PC-3 (cell line): ENCODE measurements at regions not wholly inside any gene's neighbourhood (a gene's known extent, or its start where the extent isn't known, plus 50 kb on each side); places are given as distances from the start of the nearest gene placed in this dataset.
"Not testable (repeated sequence)": the region's sequence is repeated elsewhere in the genome, so short reads cannot be mapped to it uniquely, and the experiment has no call there.

ENCODE experiments used
- ATAC-seq: fragments of 200-7000 bp; cut with Tn5 transposase; 2 replicates; pipeline ENCODE4 v1.9.1; 2020; ENCODE audit warnings: mild to moderate bottlenecking, moderate library complexity
- BruUV-seq: library from RNA; stranded (reverse); fragments of 400-500 nt; replicated peaks from 2 replicates; lab custom pipeline; 2021; lab: Mats Ljungman, UMichigan
- CTCF ChIA-PET: fragments of 300-600 bp; sonication (Branson Sonifier 250); formaldehyde crosslinking; loops from one replicate; lab custom pipeline; 2022; ENCODE audit warnings: antibody characterized with exemption; lab: Charles Lee
- POLR2A ChIA-PET: fragments of 300-600 bp; sonication (Branson Sonifier 250); formaldehyde crosslinking; loops from one replicate; lab custom pipeline; 2022; ENCODE audit warnings: antibody characterized with exemption; ENCODE audit not compliant: unreplicated experiment; lab: Charles Lee
- DNase-seq: peaks from one replicate; pipeline ENCODE4 v3.0.0-alpha.2; 2015
- H2AFZ ChIP-seq: fragments of 300-600 bp; sonication (generic); 2 replicates; pipeline ENCODE4 v1.6.0; 2016; ENCODE audit warnings: antibody characterized with exemption, low read length
- H3F3A ChIP-seq: fragments of 300-600 bp; sonication (generic); one replicate; pipeline ENCODE4 v1.6.0; 2017; ENCODE audit warnings: antibody characterized with exemption, low read length, control low read depth, mild to moderate bottlenecking; ENCODE audit not compliant: unreplicated experiment
- H3K27ac ChIP-seq: fragments of 300-600 bp; sonication (generic); 2 replicates; pipeline ENCODE4 v1.5.1; 2016; ENCODE audit warnings: mild to moderate bottlenecking, low read length
- H3K27me3 ChIP-seq: fragments of 300-600 bp; sonication (generic); 2 replicates; pipeline ENCODE4 v1.6.1; 2016; ENCODE audit warnings: low read length, mixed read lengths
- H3K36me3 ChIP-seq: fragments of 300-600 bp; sonication (generic); 2 replicates; pipeline ENCODE4 v1.6.1; 2016; ENCODE audit warnings: low read depth, mixed run types, low read length, mixed read lengths
- H3K4me1 ChIP-seq: fragments of 300-600 bp; sonication (generic); 2 replicates; pipeline ENCODE4 v1.5.1; 2016; ENCODE audit warnings: low read length; ENCODE audit not compliant: insufficient read depth
- H3K4me2 ChIP-seq: fragments of 300-600 bp; sonication (generic); 2 replicates; pipeline ENCODE4 v1.6.0; 2016; ENCODE audit warnings: low read length
- H3K4me3 ChIP-seq: fragments of 300-600 bp; sonication (generic); 2 replicates; pipeline ENCODE4 v1.5.1; 2016; ENCODE audit warnings: mild to moderate bottlenecking, low read length, mixed read lengths
- H3K79me2 ChIP-seq: fragments of 300-600 bp; sonication (generic); 2 replicates; pipeline ENCODE4 v1.6.1; 2017; ENCODE audit warnings: low read length, mixed read lengths
- H3K9ac ChIP-seq: fragments of 300-600 bp; sonication (generic); 2 replicates; pipeline ENCODE4 v1.6.0; 2016; ENCODE audit warnings: mild to moderate bottlenecking, low read length
- H3K9me2 ChIP-seq: fragments of 300-600 bp; sonication (generic); replicated peaks from 2 replicates; pipeline ENCODE4 v1.6.1; 2016; ENCODE audit warnings: mixed run types, low read length, mixed read lengths
- H3K9me3 ChIP-seq: fragments of 300-600 bp; sonication (generic); 2 replicates; pipeline ENCODE4 v1.6.1; 2016; ENCODE audit warnings: low read length, mixed read lengths
- H4K20me1 ChIP-seq: fragments of 300-600 bp; sonication (generic); 2 replicates; pipeline ENCODE4 v1.6.1; 2016; ENCODE audit warnings: low read length, mixed read lengths
- EZH2 ChIP-seq: fragments of 300-600 bp; sonication (generic); IDR thresholded peaks from one replicate; pipeline ENCODE4 v1.6.1; 2017; ENCODE audit warnings: antibody characterized with exemption, mild to moderate bottlenecking, low read length; ENCODE audit not compliant: unreplicated experiment
- EZH2phosphoT487 ChIP-seq: fragments of 300-600 bp; sonication (generic); IDR thresholded peaks from 2 replicates; pipeline ENCODE4 v1.6.1; 2018; ENCODE audit warnings: mild to moderate bottlenecking, antibody characterized with exemption, low read length, borderline replicate concordance
- intact Hi-C: fragments of 100-400 bp; cut with micrococcal nuclease; formaldehyde crosslinking; loops from 2 replicates; pipeline ENCODE4 v1.9.0; 2023
- TF ChIP-seq, protein P1 (sequence below): fragments of 300-600 bp; sonication (generic); conservative IDR thresholded peaks from 2 replicates; pipeline ENCODE4 v1.5.1; 2017; ENCODE audit warnings: antibody characterized with exemption, low read depth, mild to moderate bottlenecking, low read length

DNA sequence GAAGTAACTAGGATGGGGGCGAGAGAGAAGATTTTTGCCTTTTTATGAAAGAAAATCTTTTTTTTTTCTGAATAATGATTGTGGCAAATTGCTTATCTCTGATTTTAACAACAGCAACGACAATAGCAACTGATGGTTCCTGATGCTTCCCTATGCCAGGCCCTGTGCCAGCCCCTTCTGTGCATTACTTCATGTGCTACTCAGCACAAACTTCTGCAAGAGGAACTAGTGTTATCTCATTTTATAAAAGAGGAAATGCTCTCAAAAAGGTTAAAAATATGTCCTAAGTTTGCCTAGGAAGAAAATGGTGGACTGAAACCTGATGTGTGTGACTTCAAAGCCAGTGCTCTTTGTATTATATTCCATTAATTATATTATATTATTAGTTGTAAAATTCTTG is 74.0 kb upstream of the RALGAPA2 start:
- DNase-seq (no peak), ATAC-seq (no peak)
- BruUV-seq: no TSS peak
- Histone ChIP-seq H3F3A (no peaks in the 10 kb centered on the region), H3K79me2 (no peaks in the 10 kb centered on the region), H3K4me1 (no peaks in the 10 kb centered on the region), H3K36me3 (no peaks in the 10 kb centered on the region), H4K20me1 (no peaks in the 10 kb centered on the region), H3K9me3 (no peaks in the 10 kb centered on the region), H2AFZ (no peak overlapping the region), H3K9ac (no peak overlapping the region), H3K9me2 (no peaks in the 10 kb centered on the region), H3K27ac (no peak overlapping the region), H3K27me3 (peaks cover 69% of the 10 kb centered on the region), H3K4me2 (no peak overlapping the region), H3K4me3 (no peak overlapping the region)
- POLR2A ChIA-PET: no interaction called here
- TF ChIP-seq EZH2 (no peak), EZH2phosphoT487 (no peak)
- TF ChIP-seq, protein P1, sequence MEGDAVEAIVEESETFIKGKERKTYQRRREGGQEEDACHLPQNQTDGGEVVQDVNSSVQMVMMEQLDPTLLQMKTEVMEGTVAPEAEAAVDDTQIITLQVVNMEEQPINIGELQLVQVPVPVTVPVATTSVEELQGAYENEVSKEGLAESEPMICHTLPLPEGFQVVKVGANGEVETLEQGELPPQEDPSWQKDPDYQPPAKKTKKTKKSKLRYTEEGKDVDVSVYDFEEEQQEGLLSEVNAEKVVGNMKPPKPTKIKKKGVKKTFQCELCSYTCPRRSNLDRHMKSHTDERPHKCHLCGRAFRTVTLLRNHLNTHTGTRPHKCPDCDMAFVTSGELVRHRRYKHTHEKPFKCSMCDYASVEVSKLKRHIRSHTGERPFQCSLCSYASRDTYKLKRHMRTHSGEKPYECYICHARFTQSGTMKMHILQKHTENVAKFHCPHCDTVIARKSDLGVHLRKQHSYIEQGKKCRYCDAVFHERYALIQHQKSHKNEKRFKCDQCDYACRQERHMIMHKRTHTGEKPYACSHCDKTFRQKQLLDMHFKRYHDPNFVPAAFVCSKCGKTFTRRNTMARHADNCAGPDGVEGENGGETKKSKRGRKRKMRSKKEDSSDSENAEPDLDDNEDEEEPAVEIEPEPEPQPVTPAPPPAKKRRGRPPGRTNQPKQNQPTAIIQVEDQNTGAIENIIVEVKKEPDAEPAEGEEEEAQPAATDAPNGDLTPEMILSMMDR: no peak
- intact Hi-C loops: no loop called here
- CTCF ChIA-PET: no interaction called here

DNA sequence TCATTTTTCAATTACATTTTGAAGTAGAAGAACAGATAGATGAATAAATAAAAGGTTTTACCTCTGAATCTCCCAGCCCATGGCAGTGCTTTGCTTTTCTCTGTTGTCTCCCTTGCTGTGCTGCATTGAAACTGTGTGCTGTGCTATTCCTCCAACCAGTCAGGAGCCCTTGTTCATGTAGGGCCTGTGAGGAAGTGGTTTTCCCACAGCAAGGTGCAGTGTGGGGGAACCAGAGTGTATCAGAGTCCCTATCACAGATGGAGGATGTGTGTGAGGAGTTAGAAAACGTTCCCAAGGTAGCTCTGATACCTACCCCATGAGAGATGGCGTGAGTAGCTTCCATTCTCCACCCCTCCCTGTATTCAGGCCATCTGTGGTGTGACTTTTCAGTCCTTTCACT is 72.8 kb upstream of the RALGAPA2 start:
- Histone ChIP-seq H3K9me2 (no peaks in the 10 kb centered on the region), H3K27me3 (peaks cover 74% of the 10 kb centered on the region), H3K79me2 (no peaks in the 10 kb centered on the region), H3K4me3 (no peak overlapping the region), H3K9me3 (no peaks in the 10 kb centered on the region), H2AFZ (no peak overlapping the region), H4K20me1 (no peaks in the 10 kb centered on the region), H3F3A (no peaks in the 10 kb centered on the region), H3K36me3 (no peaks in the 10 kb centered on the region), H3K4me2 (no peak overlapping the region), H3K4me1 (no peaks in the 10 kb centered on the region), H3K9ac (no peak overlapping the region), H3K27ac (no peak overlapping the region)
- no TSS peak for BruUV-seq
- TF ChIP-seq, protein P1: no peak
- no peak for TF ChIP-seq EZH2phosphoT487
- no peak for TF ChIP-seq EZH2
- ChIA-PET POLR2A (no interaction called here), CTCF (no interaction called here)
- ATAC-seq (no peak), DNase-seq (no peak)
- intact Hi-C loops: no loop called here

- H3K4me3 ChIP-seq, intact Hi-C loops, H3K4me1 ChIP-seq, H2AFZ ChIP-seq, H3K9ac ChIP-seq, H3K36me3 ChIP-seq, POLR2A ChIA-PET, ATAC-seq, H3K9me2 ChIP-seq, DNase-seq, H3K4me2 ChIP-seq, H4K20me1 ChIP-seq, H3K79me2 ChIP-seq, BruUV-seq, H3K27ac ChIP-seq, CTCF ChIA-PET, H3F3A ChIP-seq, H3K9me3 ChIP-seq: not testable (repeated sequence)
- H3K27me3 ChIP-seq: peaks cover 75% of the 10 kb centered on the region
These were observed 72.0 kb upstream of the RALGAPA2 start for GRCh38 chr20:20784450-20784849.
